GM21423 (cell line): ENCODE measurements at regions not wholly inside any gene's neighbourhood (a gene's known extent, or its start where the extent isn't known, plus 50 kb on each side); places are given as distances from the start of the nearest gene placed in this dataset.
"Not testable (repeated sequence)": the region's sequence is repeated elsewhere in the genome, so short reads cannot be mapped to it uniquely, and the experiment has no call there.

Experiments
- ATAC-seq: cut with Tn5 transposase; IDR thresholded peaks from one replicate; pipeline ENCODE4 v1.9.1; 2021; ENCODE audit warnings: mild to moderate bottlenecking, moderate library complexity; ENCODE audit not compliant: unreplicated experiment

DNA sequence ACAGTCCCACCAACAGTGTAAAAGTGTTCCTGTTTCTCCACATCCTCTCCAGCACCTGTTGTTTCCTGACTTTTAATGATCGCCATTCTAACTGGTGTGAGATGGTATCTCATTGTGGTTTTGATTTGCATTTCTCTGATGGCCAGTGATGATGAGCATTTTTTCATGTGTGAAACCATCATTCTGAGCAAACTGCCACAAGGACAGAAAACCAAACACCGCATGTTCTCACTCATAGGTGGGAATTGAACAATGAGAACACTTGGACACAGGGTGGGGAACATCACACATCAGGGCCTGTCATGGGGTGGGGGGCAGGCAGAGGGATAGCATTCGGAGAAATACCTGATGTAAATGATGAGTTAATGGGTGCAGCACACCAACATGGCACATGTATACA, 240.8 kb downstream of the FAT3 start:
- ATAC-seq: not testable (repeated sequence)

DNA sequence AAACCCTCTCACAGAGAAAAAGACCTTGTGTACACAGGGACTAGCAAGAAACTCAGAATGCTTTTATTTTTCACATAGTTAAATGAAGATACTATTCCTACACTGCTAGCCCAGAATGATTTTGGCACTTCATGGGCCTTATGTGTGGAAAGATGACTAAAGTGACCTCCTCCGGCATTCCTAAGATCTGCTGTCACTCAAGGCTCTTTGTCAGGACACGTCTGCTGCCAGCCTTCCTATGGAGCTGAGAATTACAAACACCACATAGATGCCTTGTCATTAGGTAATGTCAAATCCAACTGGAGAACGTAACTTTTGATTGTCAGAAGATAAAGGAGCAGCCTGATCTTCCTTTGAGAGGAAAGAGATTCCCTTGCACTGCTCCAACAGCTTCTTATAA, 249.1 kb downstream of the FAT3 start:
- no peak for ATAC-seq

DNA sequence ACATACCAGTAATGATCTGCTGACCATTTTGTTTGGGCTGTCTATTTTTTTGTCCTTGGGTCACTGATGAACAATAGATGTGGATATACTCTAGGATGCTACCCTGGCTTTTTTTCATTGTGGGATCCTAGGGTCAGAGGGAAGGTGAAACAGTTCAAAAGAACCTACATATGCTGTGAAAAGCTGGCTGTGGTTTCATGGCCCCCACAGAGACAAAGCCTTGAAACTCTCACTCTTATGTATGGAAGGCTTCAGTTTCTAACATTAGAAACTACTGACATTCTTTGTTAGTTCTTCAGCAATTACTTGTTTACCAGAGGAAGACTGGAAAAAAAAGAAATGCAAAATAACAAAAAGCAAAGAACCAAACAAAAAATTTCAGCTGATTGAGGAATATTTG, 250.7 kb downstream of the FAT3 start:
- no peak for ATAC-seq

DNA sequence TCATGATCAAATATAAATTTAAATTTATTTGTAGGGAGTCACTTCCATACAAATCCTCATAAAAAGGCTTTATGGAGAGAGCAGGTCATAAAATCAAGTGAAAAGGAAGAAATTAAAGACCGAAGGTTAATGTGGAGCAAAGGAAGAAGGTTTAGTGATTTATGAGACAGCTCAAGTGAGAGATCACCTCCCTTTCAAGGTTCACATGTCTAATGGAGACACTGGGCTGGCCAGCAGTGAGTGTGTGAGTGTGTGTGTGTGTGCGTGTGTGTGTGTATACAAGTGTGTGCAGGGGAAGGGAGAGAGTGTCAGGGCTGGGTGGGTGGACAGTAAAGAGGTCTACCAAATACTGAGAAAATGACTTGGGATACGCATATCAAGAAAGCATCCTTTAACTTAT, 251.2 kb downstream of the FAT3 start:
- no peak for ATAC-seq

DNA sequence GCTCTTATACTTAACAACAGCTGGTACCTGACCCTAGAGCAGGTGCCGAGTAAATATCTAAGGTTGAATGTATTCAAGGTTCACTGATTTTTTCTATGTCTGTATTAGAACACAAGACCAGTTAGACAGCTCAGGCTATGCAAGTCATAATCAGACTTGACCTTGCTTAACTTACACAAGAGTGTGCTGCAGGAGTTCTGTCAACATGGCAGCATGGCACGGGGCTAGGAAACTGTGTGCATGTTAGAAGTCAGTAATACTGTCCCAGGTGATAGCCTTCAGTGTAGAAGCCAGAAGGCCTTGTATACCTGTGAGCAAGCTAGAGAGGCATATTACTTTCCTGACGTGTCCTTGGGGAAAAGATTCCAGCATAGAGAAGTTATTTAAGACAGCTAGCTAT, 253.1 kb downstream of the FAT3 start:
- no peak for ATAC-seq

DNA sequence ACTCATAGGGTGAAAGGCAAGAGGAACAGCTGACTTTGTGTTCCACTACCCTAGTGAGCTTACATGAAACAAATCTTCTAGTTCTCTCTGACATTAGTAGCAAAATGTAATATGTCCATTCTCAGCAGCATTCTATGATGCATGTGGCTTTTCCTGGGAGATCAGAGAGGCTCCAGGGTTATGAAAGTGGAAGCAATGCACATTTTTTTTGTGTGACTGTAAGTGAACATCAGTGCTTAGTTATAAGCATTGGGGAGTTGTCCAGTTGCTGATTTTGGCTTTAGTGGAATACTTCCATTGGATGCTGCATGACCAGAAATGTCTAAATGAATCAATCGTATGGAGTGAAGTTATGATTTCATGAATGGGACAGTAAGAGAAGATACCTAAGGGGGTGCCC, 255.9 kb downstream of the FAT3 start:
- ATAC-seq: no peak

DNA sequence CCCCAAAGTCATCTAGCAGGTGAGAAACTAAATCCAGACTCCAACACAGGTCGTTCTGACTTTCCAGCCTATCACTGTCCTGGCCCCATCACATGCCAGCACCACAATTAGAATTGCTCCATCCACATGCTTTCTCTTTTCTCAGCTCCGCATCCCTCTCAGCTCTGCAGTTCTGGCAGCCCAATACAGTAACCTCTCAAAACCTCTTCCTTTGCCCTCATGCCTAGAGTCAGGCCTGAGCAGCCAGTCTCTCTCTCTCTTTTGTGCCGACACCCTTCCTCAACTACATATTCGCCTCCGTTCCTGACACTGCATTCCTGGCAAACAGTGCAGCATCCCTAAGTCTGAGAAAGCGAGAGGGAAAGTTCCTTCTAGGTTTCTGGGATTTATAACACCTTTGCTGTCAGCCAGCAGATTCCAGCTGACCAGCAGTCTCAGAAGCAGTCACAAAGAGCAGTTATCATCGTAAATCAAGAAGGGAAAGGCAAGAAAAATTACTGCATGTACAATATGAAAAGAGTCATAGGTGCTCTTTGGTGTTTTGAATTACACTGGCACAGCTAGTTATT, 258.0 kb downstream of the FAT3 start:
- ATAC-seq: no peak

DNA sequence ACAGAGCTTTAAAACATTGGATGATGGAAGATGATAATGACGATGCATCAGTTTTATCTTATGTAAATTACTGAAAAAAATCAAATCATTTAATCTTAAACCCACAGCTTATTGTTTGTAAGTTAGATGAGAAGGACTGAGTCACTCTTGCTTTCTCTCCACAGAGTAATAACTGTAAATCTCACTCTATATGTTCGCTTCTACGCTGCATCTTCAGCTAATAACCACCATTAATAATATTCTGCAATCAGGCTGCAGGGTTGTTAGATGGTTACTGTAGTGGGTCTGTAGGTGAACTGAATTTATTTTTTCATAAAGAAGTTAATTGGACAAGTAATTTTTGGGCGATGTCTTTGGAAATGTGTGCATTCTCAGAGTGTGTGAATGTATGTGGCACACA, 260.0 kb downstream of the FAT3 start:
- no peak for ATAC-seq

DNA sequence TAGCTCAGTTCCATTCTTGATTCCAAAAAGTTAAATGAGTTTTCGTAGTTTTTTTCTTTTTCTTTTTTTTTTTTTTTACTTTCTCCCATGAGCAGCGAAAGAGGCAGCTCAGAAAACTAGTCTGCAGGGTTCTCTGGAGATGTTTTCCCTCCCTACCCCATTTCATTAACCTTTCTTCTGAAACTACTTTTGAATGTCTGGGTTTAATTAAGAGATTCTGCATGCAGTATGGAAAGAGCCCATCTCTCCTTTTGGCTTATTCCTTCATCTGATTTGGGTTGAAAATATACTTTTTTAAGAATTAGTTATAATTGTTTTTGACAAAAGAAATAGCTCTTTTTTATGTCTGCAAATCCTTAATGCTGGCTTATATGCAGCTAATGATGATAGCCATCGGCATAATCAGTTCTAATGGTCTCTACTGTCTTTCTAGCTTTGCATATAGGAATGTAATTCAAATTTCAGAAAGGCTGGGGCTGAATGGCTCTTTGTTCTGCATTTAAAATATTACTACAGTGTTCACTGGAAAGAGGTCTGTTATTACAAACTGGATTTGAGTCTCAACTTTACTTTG, 265.3 kb downstream of the FAT3 start:
- no peak for ATAC-seq

DNA sequence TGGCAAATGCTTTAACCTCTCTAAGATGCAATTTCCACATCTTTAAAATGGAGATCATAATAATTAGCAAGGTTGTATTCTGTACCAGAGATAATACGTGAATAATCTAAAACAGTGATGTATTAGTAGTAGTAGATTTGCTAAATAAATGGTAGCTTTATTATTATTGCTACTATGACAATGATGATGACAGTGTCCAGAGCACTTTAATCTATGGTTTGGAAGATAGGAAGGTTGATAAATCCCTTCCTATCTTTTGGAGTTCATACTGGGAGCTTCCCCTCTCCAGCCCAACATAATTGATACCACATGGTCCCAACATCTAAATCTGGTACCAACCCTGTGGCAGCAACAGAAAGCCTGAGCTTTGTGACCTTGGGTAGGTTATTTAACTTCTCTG, 267.8 kb downstream of the FAT3 start:
- ATAC-seq: no peak

DNA sequence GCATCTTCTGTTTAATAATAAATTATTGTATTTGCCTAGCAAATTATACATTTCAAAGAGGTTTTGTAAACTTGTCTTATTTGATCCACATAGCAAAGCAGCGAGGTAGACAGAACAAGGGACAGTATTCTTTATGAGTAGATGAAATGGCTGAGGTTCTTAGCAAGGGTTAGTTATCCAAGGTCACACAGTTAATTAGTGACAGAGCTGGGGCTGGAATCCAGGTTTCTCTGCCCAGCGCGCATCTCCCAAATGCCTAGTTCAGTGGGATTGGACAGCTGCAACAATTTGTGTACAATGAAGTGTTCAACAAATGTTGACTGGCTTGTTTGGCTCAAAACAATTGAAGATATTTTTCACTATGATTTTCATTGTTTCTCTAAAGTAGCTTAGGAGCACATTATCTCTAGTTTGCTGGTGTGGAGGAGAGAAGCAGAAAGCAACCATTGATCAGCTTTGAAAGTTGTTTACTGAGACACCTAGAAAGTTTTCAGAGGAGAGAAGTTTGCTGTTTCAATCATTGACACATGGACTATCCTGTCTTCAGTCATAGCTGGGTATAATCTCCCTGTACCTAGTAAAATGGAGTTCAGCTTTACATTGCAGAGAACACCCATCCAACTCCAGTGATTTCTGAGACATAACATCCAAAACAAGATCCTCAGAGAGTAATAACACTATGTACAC, 270.6 kb downstream of the FAT3 start:
- ATAC-seq: no peak

DNA sequence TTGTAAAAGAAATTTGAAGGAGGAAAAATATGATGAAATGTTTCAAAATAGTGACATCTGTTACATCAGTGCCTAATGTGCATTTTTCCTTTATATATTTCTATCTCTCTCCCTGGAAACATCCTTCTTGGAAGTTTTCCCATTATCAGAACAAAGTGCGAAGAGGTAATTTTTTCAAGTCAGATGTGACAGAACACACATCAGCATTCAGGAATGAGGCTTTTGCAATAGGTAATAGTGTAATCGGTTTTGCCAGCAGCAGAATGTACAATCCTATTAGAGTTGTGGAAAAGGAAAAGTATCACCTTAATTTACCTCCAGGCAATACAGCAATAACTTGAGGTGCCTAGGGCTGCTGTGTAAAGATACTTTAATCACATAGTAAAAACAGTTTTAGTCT, 275.8 kb downstream of the FAT3 start:
- no peak for ATAC-seq

DNA sequence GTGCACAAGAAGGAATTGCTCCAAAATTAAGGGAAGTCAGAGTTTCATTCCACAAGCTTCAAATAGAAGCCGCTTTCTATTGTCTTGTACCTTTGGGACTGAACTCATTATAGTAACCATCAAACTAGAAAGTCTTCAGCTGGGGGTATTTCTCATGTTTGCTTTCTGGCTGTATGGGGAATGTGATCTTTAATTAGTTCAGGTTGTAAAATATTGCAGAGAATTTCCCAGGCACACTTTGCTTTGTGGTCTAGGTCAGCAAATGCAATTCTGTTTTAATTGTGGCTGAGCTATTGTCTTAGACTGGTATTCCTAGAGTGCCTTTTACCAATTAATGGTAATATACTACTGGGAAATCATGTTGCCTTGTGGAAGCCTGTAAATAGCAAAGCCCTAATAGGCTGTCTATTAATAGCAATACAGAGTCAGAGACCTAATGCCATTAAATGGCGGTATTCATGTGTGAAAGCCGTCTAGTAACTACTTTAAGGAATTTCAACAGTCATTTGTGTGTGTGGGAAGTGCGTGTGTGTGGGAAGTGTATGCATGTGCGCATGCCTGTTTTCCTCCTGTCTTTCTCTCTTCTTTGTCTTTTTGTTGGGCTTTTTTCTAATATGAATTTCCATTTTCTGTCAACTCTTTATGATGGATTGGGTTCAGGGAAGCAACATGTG, 276.6 kb downstream of the FAT3 start:
- no peak for ATAC-seq

DNA sequence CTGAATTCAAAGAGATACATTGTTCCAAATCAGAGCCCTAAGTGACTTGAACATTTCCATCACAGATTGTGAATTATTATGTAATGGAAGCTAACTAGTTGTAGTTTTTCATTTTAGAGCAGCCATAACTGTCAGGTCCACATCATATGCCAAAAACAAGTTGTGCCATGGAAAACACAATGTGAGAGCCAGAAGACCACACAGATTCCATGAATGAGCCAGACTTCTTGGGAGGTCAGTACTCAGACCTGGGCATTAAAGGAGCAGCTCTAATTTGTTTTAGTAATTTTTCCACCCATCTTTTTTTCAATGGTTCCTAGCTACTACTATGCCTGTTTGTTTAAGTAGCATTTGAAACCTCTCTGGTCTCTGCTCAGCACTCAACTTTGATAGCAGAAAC, 279.4 kb downstream of the FAT3 start:
- ATAC-seq: no peak

DNA sequence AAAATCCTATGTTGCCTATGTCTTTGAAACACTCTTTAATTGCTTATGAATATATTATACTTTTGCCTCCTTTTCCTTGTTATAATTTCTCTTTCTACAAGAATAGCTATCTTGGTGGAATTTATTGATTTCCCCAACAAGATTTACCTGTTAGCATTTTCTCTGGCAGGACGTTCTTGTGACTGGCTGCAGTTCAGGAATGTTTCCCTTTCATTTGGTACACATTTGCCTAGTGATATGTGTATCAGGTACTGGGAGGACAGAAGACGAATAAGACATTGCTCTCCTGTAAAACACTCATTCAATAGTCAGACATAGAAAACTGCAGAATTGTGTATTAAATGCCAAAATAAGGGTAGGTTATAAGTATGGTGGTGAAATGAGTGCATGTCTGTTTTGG, 279.9 kb downstream of the FAT3 start:
- ATAC-seq: no peak

DNA sequence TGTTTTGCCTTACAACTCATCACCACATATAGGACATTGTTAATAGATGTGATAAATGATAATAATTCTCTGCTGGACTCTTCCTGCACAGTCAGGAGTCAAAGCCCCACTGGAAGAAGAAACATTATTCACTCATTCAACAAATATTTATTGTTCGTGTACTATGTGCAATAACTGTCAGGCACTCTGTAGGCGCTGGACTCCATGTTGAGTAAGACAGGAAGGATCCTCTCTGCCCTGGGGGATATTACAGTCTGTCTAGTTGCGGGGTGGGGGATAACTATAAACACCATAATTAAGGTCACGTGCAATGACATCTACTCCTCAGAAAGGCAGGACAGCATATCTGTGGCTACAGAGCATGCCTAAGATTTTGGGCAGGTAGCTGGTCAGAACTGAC, 281.1 kb downstream of the FAT3 start:
- no peak for ATAC-seq

DNA sequence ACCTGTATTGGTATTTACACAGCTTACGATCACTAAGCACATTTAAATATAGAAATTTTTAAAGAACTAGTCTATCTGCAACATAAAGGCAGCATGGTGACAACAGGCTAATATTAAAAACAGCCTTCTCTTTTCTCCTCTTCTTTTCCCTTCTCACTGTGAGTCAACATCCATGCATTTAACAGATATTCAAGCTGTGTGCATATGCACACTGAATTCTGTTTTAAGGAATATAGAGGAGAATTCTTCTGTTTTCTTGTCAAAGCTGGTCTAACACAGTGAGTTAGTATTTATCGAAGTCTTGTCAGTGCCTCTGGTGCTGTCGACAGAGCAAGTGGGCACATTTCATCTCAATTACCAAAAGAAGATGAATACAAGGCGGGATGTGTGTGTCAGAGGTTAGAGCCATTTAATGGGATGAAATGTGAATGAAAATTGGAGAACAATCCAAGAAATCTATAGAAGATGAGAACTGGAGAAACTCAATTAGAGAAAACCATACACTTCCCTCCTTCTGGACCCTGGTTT, 282.3 kb downstream of the FAT3 start:
- no peak for ATAC-seq

DNA sequence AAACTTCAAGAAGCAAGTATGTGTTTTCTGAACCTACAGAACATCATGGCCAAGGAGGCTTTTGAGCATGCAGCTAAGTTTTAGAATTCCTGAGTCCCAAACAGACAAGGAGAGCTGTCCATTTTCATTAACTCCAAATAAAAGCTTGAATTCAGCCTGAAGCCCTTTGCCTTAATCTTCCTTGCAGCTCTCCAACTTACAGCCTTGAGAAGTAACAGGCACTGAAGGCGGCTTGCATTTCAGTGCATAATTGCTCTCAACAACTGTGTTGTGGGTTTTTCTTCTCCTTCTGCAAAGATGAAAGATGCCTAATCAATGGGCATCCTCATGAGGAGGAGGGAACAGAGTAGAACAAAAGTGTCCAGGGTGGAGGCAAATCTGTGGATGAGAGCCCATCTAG, 286.0 kb downstream of the FAT3 start:
- no peak for ATAC-seq

DNA sequence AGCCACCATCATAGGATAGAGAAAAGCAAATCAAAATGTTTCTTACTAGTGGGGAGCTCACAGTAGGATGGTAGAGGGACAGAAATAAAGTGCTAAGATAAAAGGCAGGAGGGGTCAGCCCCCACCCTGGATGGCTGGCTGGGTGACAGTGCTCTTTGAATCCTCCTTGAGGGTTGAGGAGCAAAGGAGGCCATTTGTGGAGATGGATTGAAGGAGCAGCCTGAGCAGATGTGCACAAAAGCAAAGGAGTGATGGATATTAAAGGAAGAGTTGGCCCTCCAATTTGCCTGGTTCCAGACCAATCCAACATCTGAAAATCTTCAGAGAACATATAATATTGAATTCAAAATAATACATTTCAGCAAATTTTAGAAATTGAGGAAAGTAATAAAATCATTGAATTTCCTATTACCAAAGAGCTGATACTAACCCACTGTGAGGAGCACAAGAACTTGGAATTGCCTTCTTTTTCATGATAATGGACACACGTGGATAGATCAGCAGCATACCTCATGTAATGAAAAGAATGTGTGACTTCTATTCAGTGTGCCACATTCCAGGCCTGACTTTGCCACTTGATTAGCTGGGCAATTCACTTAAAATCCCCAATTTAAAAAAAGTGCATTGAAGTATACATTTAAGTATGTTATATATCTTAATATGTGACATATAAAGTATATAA, 287.0 kb downstream of the FAT3 start:
- ATAC-seq: no peak

DNA sequence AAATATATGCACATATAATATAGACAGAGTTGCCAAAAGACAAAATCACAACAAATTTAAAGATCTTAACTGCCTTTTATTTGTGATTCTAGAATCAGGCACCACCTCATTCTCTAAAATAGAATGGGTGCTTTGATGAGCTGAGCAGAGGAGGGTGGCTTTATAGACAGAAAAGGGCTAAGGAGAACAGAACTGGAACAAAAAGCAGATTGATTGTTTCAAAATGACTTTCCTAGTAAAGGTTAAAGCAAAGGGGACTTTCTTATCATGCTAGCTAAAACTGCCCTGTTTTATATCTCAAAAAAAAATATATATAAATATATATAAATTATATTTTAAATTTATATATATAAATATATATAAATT, 287.6 kb downstream of the FAT3 start:
- ATAC-seq: no peak

DNA sequence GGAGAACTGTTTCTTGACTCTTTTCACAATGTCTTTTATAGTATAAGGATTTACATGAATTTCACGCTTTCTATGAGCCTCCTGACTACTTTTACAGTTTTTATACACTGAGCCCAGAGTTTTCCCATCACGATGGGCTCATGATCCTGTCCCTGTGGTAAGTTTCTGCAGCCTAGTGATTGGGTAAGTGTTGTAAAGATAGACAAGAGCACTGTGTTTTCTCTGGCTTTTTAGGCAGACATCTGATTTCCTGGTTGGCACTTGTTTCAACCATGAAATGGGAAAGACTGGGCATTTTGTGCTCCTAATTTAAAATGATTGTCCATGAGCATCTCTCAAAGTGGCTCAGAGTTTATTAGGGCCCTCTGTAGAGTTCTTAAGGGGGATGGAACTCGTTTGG, 299.0 kb downstream of the FAT3 start:
- ATAC-seq: no peak

DNA sequence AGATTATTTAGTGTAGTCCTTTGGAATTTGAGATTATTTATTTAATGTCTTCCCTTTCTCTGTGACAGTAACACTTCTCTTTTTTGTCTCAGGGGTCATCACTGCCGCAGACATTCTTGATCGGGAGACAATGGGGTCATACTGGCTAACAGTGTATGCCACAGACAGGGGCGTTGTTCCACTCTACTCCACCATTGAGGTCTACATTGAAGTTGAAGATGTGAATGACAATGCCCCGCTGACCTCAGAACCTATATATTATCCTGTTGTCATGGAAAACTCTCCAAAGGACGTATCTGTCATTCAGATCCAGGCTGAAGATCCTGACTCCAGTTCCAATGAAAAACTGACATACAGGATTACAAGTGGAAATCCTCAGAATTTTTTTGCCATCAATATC, 299.9 kb downstream of the FAT3 start:
- ATAC-seq: no peak
